GM21786 (cell line): ENCODE measurements at regions not wholly inside any gene's neighbourhood (a gene's known extent, or its start where the extent isn't known, plus 50 kb on each side); places are given as distances from the start of the nearest gene placed in this dataset.
A peak's percentile ranks its signal among the peaks of the same experiment; 100 is the strongest.
"Not testable (repeated sequence)": the region's sequence is repeated elsewhere in the genome, so short reads cannot be mapped to it uniquely, and the experiment has no call there.

ENCODE experiments used
- ATAC-seq: cut with Tn5 transposase; IDR thresholded peaks from one replicate; pipeline ENCODE4 v1.9.1; 2021; ENCODE audit not compliant: unreplicated experiment

- ATAC-seq, result no peak
These were observed 99.0 kb upstream of the TNFSF11 start for GRCh38 chr13:42474954-42475353.

- ATAC-seq, result no peak
These were observed 96.3 kb upstream of the TNFSF11 start for GRCh38 chr13:42477596-42478190.

GRCh38 chr13:42478531-42479156 lies 95.3 kb upstream of the TNFSF11 start:
- no peak for ATAC-seq

- ATAC-seq, result no peak
These were observed 89.6 kb upstream of the TNFSF11 start for GRCh38 chr13:42484386-42484785.

- no peak for ATAC-seq
These were observed 88.7 kb upstream of the TNFSF11 start for GRCh38 chr13:42485272-42485671.

GRCh38 chr13:42486711-42487198 lies 87.2 kb upstream of the TNFSF11 start:
- ATAC-seq, result no peak

GRCh38 chr13:42487221-42487620 lies 86.7 kb upstream of the TNFSF11 start:
- no peak for ATAC-seq

- ATAC-seq, result no peak
These were observed 83.3 kb upstream of the TNFSF11 start for GRCh38 chr13:42490676-42491075.

GRCh38 chr13:42492372-42492920 lies 81.5 kb upstream of the TNFSF11 start:
- no peak for ATAC-seq

- ATAC-seq, result no peak
These were observed 79.8 kb upstream of the TNFSF11 start for GRCh38 chr13:42494157-42494556.

GRCh38 chr13:42495255-42495654 lies 78.7 kb upstream of the TNFSF11 start:
- ATAC-seq, result no peak

GRCh38 chr13:42495751-42496150 lies 78.2 kb upstream of the TNFSF11 start:
- no peak for ATAC-seq

GRCh38 chr13:42496926-42497554 lies 76.9 kb upstream of the TNFSF11 start:
- not testable (repeated sequence) for ATAC-seq

- peak; percentile 85 for ATAC-seq
These were observed 76.2 kb upstream of the TNFSF11 start for GRCh38 chr13:42497798-42498197.

- no peak for ATAC-seq
These were observed 75.4 kb upstream of the TNFSF11 start for GRCh38 chr13:42498521-42498920.
